Hematopoietic multipotent progenitor cell treated with erythropoietin and hydrocortisone succinate and interleukin-3 and kit ligand, for 6 days (in vitro differentiated cells): ENCODE measurements at regions not wholly inside any gene's neighbourhood (a gene's known extent, or its start where the extent isn't known, plus 50 kb on each side); places are given as distances from the start of the nearest gene placed in this dataset.
"Not testable (repeated sequence)": the region's sequence is repeated elsewhere in the genome, so short reads cannot be mapped to it uniquely, and the experiment has no call there.

Source experiments
- DNase-seq: peaks from one replicate; pipeline ENCODE4 v3.0.0-alpha.2; 2015

DNA sequence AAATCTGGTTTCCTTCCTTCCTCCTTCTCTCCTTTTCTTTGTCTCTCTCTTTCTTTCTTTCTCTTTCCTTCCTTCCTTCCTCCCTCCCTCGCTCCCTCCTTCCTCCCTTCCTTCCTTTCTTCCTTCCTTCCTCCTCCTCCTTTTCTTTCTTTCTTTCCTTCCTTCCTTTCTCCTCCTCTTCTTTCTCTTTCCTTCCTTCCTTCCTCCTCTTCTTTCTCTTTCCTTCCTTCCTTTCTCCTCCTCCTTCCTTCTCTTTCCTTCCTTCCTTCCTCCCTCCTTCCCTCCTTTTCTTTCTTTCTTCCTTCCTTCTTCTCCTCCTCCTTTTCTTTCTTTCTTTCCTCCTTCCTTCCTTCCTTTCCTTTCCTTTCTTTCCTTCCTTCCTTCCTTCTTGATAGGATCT is 61.2 kb downstream of the VIP start:
- DNase-seq: no peak

- no peak for DNase-seq
Observed at GRCh38 chr6:152815230-152815872, 64.8 kb downstream of the VIP start.

GRCh38 chr6:152816055-152816454 is 65.5 kb downstream of the VIP start:
- DNase-seq: no peak

DNA sequence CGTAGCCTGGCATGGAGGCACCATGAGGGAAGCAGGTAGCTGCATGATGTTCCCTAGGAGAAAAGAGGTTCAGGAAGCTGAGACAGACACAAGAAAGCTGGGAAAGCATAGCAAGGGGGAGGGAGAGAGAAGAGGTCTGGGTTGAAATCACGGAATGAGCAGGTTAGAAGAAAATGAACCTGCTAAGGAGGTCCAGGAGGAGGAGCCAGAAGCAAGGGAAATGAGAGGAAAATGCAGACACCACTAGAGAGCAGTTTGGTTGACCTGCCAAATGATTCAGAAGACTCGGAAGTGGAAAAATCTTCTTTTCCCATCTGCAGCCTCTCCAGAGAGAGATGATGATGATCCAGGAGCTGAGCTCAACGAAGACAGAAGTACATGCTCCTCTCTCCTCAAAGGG is 70.9 kb downstream of the VIP start:
- DNase-seq: no peak

DNA sequence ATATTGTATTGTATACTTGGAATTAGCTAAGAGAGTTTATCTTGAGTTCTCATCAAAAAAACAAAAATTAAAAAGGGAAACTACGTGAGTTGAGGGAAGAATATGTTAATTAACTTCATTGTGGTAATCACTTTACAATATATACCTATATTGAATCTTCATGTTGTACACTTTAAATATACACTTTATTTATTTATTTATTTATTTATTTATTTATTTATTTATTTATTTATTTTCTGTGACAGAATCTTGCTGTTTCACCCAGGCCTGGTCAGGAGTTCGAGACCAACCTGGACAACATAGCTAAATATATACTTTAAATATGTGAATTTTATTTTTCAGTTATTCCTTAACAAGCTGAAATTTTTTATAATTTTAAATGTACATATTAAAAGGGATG is 74.1 kb downstream of the VIP start:
- no peak for DNase-seq

- no peak for DNase-seq
Observed at GRCh38 chr6:152828431-152828830, 77.8 kb downstream of the VIP start.

GRCh38 chr6:152834366-152834765 is 83.8 kb downstream of the VIP start:
- DNase-seq: not testable (repeated sequence)

- DNase-seq: no peak
Observed at GRCh38 chr6:152836523-152836922, 85.9 kb downstream of the VIP start.

DNA sequence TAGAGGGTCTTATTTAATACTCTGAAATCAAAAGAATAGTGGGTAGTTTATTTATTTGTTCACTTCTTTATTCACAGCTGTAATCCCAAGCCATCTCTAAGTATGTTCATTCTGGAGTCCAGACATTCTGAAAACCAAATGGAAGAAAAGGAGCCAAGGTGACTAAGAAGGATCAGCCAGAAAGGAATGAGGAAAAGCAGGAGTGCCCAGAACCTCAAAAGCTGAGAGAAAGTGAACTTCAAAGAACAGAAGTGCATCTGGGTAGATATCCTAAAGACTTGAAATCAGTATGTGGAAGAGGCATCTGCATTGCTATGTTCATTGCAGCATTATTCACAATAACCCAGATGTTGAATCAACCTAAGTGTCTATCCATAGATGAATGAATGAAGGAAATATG is 94.8 kb downstream of the VIP start:
- no peak for DNase-seq

DNA sequence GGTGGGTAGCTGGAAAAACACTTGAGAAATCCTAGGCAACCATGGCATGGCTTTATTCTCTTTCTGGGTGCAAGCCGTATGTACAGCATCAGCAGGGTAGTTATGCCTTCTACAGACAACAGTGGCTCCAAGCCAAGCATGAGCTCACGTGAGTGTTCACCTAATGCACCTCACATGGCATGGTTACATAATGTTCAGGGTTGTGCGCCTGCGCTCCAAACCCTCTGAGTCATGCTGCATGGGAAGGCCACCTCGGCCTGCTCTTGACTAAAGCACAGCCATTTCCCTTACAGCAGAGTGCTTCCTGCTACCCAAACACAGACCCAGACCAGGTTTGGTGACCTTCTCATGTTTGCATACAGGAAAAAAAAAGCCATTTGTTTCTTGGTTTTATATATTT is 96.2 kb downstream of the VIP start:
- no peak for DNase-seq

- DNase-seq: no peak
Observed at GRCh38 chr6:152848919-152849318, 98.3 kb downstream of the VIP start.

DNA sequence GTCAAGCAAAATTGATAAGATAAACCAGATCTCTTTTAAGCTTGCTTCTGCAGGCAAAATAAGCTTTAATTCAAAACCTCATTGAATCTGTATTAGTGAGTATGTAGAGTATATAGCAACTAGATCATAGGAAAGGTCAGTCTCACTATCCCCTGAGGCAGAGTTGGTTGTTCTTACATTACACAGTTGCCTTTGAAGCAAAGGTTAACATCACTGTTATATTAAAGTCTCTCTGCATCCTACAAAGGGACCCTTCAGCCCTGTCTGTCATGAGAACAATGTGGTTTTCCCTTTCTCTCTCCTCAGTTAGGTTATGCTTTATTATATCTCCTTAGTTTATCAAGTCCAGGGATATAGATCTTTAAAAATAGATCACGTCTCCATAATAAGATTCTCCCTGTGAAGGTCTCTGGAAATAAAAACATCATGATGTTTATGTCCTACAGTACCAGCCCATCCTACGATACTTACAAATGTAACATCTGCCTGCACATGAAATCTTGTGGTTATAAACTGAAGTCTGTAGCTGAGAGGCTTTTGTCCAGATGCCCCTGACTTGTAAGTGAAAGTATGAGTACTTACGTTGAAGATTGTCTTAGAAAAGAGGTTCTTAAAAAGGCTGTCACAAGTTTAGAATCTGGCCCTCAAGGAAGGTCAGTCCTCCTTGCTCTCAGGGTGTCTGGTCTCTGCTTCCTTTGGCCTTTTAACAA is 103.6 kb downstream of the VIP start:
- no peak for DNase-seq

DNA sequence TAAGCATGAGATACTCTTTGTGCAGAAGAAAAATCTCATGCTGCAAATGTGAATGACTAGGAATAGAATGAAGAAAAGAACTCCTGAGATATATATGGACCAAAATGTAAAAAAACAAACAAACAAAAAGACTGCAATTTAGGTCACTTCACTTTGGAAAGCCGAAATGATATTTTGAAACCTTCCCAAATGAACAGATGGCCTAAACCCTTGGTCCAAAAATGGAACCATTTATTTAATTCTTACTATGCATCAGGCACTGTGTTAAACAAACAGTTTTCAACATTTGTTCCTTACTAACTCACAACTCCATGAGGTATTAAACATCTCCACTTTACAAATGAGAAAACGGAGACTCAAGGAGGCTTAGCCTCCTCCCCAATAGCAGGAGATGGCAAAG is 107.5 kb downstream of the VIP start:
- no peak for DNase-seq

DNA sequence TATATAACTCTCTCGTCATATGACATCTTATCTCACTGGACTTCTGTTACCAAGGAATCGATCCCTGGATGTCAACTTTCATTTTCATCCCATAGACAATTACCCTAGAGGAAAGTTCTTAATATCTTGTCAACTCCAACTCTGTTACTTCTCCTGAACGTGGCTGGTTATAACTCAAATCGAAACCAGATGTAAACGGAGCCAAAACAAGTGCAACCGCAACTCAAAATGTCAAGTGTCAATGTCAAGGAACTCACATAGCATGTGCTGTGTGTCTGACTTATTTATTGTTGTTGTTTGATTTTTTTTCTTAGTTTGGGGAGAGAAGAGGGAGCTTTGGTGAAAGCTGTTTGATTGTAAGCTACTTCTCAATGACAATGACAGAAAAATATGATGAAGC is 108.6 kb downstream of the VIP start:
- DNase-seq: no peak

DNA sequence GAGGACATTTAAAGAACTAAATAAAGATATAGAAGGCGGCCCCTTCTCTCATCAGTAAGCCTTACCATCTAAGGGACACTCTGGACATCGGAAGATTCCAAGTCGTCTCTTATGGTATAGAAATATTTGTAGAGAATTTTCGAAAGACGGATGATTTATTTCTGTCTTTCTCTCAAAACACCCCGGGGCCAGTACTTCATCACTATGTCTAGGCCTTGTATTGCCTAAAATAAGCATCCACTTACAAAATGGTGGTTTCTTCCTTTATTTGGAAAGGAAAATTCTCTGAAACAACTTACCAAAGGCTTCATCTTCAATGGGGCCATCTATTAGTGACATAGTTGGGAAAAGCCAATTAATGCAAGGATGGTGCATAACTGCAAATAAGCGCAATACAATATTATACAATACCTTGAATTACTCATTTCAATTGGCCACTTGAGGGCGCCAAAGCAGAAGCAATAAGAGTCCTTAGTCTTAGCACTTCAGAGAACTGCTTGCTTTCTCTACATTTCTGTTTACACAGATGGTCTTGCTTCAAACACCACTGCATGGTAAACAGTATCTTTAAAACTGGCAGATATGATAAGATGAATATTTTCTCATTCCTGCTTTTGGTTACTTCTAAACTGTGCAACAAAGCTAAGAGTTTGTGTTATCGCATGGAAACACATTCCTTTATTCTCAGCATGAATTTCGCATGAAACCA is 113.2 kb downstream of the VIP start:
- DNase-seq: peak; percentile 88

- DNase-seq: no peak
Observed at GRCh38 chr6:152874267-152874666, 108.6 kb downstream of the FBXO5 start.

DNA sequence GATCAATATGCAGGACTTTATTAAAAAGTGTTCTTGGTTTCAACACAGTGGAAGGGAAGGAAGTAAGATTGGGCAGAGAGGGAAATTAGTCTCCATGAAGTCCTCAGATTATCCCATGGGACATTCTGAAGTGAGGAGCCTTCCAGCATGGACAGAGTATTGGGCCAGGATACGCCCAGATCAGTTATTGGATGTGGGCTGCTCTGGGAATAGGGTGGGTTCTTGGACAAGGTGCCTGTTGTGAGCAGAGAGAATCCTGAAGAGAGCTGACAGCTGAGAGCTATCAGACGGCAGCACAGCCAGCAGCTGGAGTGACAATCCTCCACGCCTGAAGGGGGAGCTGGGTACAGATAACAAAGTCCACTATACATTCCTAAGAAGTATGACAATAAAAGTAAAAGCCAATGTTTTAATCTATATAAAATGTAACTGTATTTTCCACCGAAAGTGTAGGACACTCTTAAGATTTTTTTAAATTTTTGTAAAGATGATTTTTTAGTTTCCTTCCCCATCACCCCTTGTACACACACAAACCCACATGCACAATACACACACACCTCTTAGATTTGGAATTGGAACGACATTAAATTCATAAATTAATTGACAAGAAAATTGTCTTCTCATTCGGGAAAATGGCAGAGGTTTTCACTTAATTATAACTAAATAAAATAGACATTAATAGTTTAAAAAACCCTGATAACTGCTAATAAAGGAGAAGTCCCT is 107.8 kb downstream of the FBXO5 start:
- DNase-seq: no peak

DNA sequence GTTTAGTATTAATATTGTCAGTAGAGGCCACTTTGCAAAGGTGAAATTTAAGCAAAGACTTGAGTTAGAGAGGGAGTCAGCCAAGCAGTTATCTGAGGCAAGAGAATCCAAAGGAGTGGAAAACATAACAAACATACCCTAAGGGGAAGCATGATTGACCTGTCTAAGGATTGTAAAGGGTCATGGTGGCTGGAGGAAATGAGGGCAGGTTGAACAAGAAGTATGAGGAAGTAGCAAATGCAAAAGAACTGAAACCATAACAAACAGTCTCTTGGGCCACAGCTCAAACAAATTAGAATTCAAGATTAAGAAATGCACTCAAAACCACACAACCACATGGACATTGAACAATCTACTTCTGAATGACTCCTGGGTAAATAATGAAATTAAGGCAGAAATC is 103.2 kb downstream of the FBXO5 start:
- DNase-seq: peak; percentile 10

- DNase-seq: no peak
Observed at GRCh38 chr6:152893187-152893586, 89.7 kb downstream of the FBXO5 start.

GRCh38 chr6:152896923-152897322 is 85.9 kb downstream of the FBXO5 start:
- DNase-seq: no peak

GRCh38 chr6:152897807-152898399 is 84.9 kb downstream of the FBXO5 start:
- peak; percentile 76 for DNase-seq

- DNase-seq: no peak
Observed at GRCh38 chr6:152904678-152905077, 78.2 kb downstream of the FBXO5 start.
